Endothelial cell of umbilical vein (primary cell): ENCODE measurements at regions not wholly inside any gene's neighbourhood (a gene's known extent, or its start where the extent isn't known, plus 50 kb on each side); places are given as distances from the start of the nearest gene placed in this dataset.

Experiments used
- BruUV-seq: library from RNA; stranded (reverse); fragments of 400-500 nt; replicated peaks from 2 replicates; lab custom pipeline; 2021; lab: Mats Ljungman, UMichigan
- CTCF ChIA-PET: fragments of 300-600, 350-600 bp; sonication (Branson Sonifier 250); formaldehyde crosslinking; loops from one replicate; lab custom pipeline; 2021; ENCODE audit warnings: antibody characterized with exemption, inconsistent platforms; lab: Charles Lee
- POLR2A ChIA-PET: fragments of 300-600, 350-600 bp; sonication (Branson Sonifier 250); formaldehyde crosslinking; loops from one replicate; lab custom pipeline; 2021; ENCODE audit warnings: antibody characterized with exemption, inconsistent platforms; lab: Charles Lee
- DNase-seq: peaks from one replicate; pipeline ENCODE4 v3.0.0-alpha.2; 2011; ENCODE audit warnings: low read depth, low spot score
- FAIRE-seq: peaks from 2 replicates; lab custom pipeline; 2011; peaks lifted over from hg19 to GRCh38; lab: Jason Lieb, UNC
- H2AFZ ChIP-seq: 2 replicates; pipeline ENCODE4 v1.6.0; 2012; ENCODE audit warnings: low read depth, low read length, control low read depth, inconsistent platforms
- H3K27ac ChIP-seq: 2 replicates; pipeline ENCODE4 v1.5.1; 2011; ENCODE audit warnings: low read depth, mild to moderate bottlenecking, control low read depth, low read length, moderate library complexity; ENCODE audit not compliant: insufficient read depth
- H3K27me3 ChIP-seq, 2 experiments: 2 replicates each; pipeline versions ENCODE4 v1.6.0 to v1.6.1; 2011; ENCODE audit warnings: low read length in 2 of 2, mixed read lengths in 1 of 2; ENCODE audit not compliant: control insufficient read depth in 2 of 2, insufficient read depth in 2 of 2
- H3K36me3 ChIP-seq, 2 experiments: 2 replicates in 1 of 2; 3 replicates in 1 of 2; pipeline ENCODE4 v1.5.1; 2011; ENCODE audit warnings: low read length in 2 of 2, mild to moderate bottlenecking in 1 of 2, moderate library complexity in 1 of 2; ENCODE audit not compliant: control insufficient read depth in 2 of 2, insufficient read depth in 2 of 2; ENCODE audit errors: extremely low read depth in 1 of 2
- H3K4me1 ChIP-seq: 3 replicates; pipeline ENCODE4 v1.5.1; 2011; ENCODE audit warnings: mild to moderate bottlenecking, low read length; ENCODE audit not compliant: control insufficient read depth, insufficient read depth; ENCODE audit errors: extremely low read depth
- H3K4me2 ChIP-seq: 2 replicates; pipeline ENCODE4 v1.6.1; 2011; ENCODE audit warnings: low read length, control low read depth, mixed read lengths; ENCODE audit not compliant: insufficient read depth
- H3K4me3 ChIP-seq, 3 experiments: fragments of 200-600 bp in 1 of 3; sonication (generic), shearing (Covaris generic) in 1 of 3; replicated peaks in 1 of 3; 2 replicates each; pipeline ENCODE4 v1.5.1; 2011 to 2016; ENCODE audit warnings: control low read depth in 3 of 3, low read length in 3 of 3, mild to moderate bottlenecking in 2 of 3, inconsistent platforms in 1 of 3, low read depth in 1 of 3, moderate library complexity in 1 of 3; ENCODE audit not compliant: insufficient read depth in 1 of 3
- H3K79me2 ChIP-seq: 2 replicates; pipeline ENCODE4 v1.6.0; 2012; ENCODE audit warnings: low read length, inconsistent platforms; ENCODE audit not compliant: control insufficient read depth, insufficient read depth
- H3K9ac ChIP-seq: replicated peaks from 2 replicates; pipeline ENCODE3; 2011; ENCODE audit warnings: low read length, control low read depth; ENCODE audit not compliant: insufficient read depth; ENCODE audit errors: extremely low read depth
- H3K9me1 ChIP-seq: replicated peaks from 3 replicates; pipeline ENCODE4 v1.6.0; 2011; ENCODE audit warnings: mild to moderate bottlenecking, low read length; ENCODE audit not compliant: control insufficient read depth, insufficient read depth; ENCODE audit errors: extremely low read depth
- H3K9me3 ChIP-seq: replicated peaks from 2 replicates; pipeline ENCODE4 v1.5.1; 2012; ENCODE audit warnings: low read length, inconsistent platforms; ENCODE audit not compliant: control insufficient read depth, insufficient read depth
- H4K20me1 ChIP-seq: replicated peaks from 2 replicates; pipeline ENCODE3; 2011; ENCODE audit warnings: mild to moderate bottlenecking, low read length; ENCODE audit not compliant: control insufficient read depth, insufficient read depth; ENCODE audit errors: extremely low read depth
- FOS ChIP-seq: IDR thresholded peaks from 2 replicates; pipeline ENCODE4 v1.6.1; 2011; ENCODE audit warnings: mild to moderate bottlenecking, low read length, moderate library complexity, borderline replicate concordance; ENCODE audit not compliant: insufficient read depth
- GATA2 ChIP-seq: IDR thresholded peaks from 2 replicates; pipeline ENCODE4 v1.7.0; 2011; ENCODE audit warnings: low read depth, mild to moderate bottlenecking, moderate library complexity, mixed read lengths, low read length; ENCODE audit not compliant: insufficient read length, insufficient read depth
- JUN ChIP-seq: IDR thresholded peaks from 2 replicates; pipeline ENCODE4 v1.6.1; 2011; ENCODE audit warnings: borderline replicate concordance, low read depth; ENCODE audit not compliant: insufficient read length, insufficient read depth
- MYC ChIP-seq: IDR thresholded peaks from one replicate; pipeline ENCODE4 v1.6.1; 2011; ENCODE audit warnings: mild to moderate bottlenecking, low read depth, low read length
- POLR2A ChIP-seq: IDR thresholded peaks from 2 replicates; pipeline ENCODE4 v1.6.1; 2012; ENCODE audit warnings: low read depth, mild to moderate bottlenecking, control low read depth, low read length
- POLR2AphosphoS5 ChIP-seq: IDR thresholded peaks from 2 replicates; pipeline ENCODE4 v1.6.1; 2012; ENCODE audit warnings: low read depth, mild to moderate bottlenecking, control low read depth, low read length, moderate library complexity; ENCODE audit not compliant: insufficient read depth
- dilution Hi-C: fragments of 300-500 bp; cut with MboI; formaldehyde crosslinking; loops from one replicate; pipeline ENCODE4 v1.15.0; 2019; ENCODE audit warnings: low sequenced_read_pairs; ENCODE audit not compliant: extremely low pct_ligation_motif_present
- intact Hi-C: fragments of 100-400 bp; cut with micrococcal nuclease; formaldehyde crosslinking; loops from one replicate; pipeline ENCODE4 v1.10.0; 2022
- TF ChIP-seq, protein P1 (sequence below), 2 donors: IDR thresholded peaks; 1 replicate in 1 of 2; 2 replicates in 1 of 2; pipeline ENCODE4 v1.5.1; 2011; ENCODE audit warnings: low read length in 2 of 2, mild to moderate bottlenecking in 2 of 2, moderate library complexity in 2 of 2, control low read depth in 1 of 2, inconsistent platforms in 1 of 2, low read depth in 1 of 2; ENCODE audit not compliant: insufficient read depth in 1 of 2; ENCODE audit errors: extremely low read depth in 1 of 2

DNA sequence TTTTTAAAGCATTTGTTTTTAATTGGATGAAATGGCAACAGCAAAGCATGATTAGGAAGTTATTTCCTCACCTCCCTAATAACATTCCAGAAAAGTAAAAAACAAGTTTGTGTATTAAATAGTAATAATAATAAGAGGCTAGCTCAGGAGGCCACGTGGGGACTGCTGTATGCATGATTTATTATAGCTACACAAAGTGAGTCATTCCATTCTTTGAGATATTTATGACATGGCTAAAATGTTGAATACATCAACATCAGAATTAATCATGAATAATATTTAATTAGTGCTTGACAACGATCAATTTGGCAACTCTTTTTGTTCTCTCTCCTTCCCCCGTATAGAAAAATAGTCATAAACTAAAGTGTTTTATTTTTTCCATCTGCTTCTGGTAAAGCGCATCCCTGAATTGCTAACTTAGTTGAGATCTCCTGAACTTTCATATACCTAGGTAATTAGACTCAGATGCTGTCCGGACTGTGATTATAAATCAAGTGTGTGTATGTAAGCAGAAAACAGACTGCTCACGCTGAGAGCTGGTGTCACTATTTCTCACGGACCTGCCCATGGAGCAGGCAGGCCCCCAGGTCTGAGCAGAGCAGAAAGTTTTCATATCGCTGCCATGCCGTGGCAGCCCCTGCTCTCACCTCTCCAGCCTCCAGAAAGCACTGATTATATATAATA lies 125.7 kb downstream of the WT1 start:
- Histone ChIP-seq H3K79me2 (no peaks in the 10 kb centered on the region), H3K4me3 (no peak overlapping the region), H3K36me3 (no peaks in the 10 kb centered on the region), H3K27ac (no peak overlapping the region), H3K9me1 (no peaks in the 10 kb centered on the region), H3K4me2 (no peak overlapping the region), H4K20me1 (no peaks in the 10 kb centered on the region), H3K9me3 (no peaks in the 10 kb centered on the region), H2AFZ (no peak overlapping the region), H3K4me1 (no peaks in the 10 kb centered on the region), H3K27me3 (no peaks in the 10 kb centered on the region), H3K9ac (no peak overlapping the region)
- TF ChIP-seq JUN = no peak
- peak; percentile 31 for TF ChIP-seq FOS
- DNase-seq = no peak
- dilution Hi-C loops (no loop called here), intact Hi-C loops (no loop called here)
- BruUV-seq = no TSS peak
- FAIRE-seq = no peak
- CTCF ChIA-PET = interaction anchor here (1.0 to 1.4 kb wide), 2 partner anchors 14 to 19 kb away, joined by 3 to 8 read pairs; no protein-coding TSS in a partner anchor
- POLR2A ChIA-PET = no interaction called here

GRCh38 chr11:32310214-32310601 lies 125.1 kb downstream of the WT1 start:
- no peaks in the 10 kb centered on the region for H3K9me1 ChIP-seq
- intact Hi-C loops (no loop called here), dilution Hi-C loops (no loop called here)
- no peak overlapping the region for H3K27ac ChIP-seq
- no peaks in the 10 kb centered on the region for H4K20me1 ChIP-seq
- H3K4me2 ChIP-seq = no peak overlapping the region
- no peak for TF ChIP-seq GATA2
- TF ChIP-seq POLR2AphosphoS5 = no peak
- TF ChIP-seq MYC = no peak
- TF ChIP-seq, protein P1, sequence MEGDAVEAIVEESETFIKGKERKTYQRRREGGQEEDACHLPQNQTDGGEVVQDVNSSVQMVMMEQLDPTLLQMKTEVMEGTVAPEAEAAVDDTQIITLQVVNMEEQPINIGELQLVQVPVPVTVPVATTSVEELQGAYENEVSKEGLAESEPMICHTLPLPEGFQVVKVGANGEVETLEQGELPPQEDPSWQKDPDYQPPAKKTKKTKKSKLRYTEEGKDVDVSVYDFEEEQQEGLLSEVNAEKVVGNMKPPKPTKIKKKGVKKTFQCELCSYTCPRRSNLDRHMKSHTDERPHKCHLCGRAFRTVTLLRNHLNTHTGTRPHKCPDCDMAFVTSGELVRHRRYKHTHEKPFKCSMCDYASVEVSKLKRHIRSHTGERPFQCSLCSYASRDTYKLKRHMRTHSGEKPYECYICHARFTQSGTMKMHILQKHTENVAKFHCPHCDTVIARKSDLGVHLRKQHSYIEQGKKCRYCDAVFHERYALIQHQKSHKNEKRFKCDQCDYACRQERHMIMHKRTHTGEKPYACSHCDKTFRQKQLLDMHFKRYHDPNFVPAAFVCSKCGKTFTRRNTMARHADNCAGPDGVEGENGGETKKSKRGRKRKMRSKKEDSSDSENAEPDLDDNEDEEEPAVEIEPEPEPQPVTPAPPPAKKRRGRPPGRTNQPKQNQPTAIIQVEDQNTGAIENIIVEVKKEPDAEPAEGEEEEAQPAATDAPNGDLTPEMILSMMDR (IDR thresholded peaks at IDR 0.05; ENCODE audit: extremely low read depth in 1 of 2, insufficient read depth in 1 of 2, low read depth in 1 of 2, low read length in 2 of 2) = no peak
- TF ChIP-seq POLR2A = no peak
- CTCF ChIA-PET = interaction anchor here (1.0 to 1.6 kb wide), 4 partner anchors 13 to 19 kb away, joined by 3 to 8 read pairs (median 4); no protein-coding TSS in a partner anchor
- no peak for FAIRE-seq
- no peak overlapping the region for H3K4me3 ChIP-seq
- no peak overlapping the region for H2AFZ ChIP-seq
- no peaks in the 10 kb centered on the region for H3K9me3 ChIP-seq
- no peaks in the 10 kb centered on the region for H3K4me1 ChIP-seq
- H3K27me3 ChIP-seq = no peaks in the 10 kb centered on the region
- POLR2A ChIA-PET = no interaction called here
- no peak overlapping the region for H3K9ac ChIP-seq
- no peak for DNase-seq
- H3K36me3 ChIP-seq = no peaks in the 10 kb centered on the region
- no TSS peak for BruUV-seq
- H3K79me2 ChIP-seq = no peaks in the 10 kb centered on the region
